HEK293 (cell line): ENCODE measurements at regions not wholly inside any gene's neighbourhood (a gene's known extent, or its start where the extent isn't known, plus 50 kb on each side); places are given as distances from the start of the nearest gene placed in this dataset.

Experiments used
- CTCF ChIA-PET: fragments of 350-600 bp; formaldehyde crosslinking; extraction: SDS; loops from one replicate; lab custom pipeline; 2021; ENCODE audit warnings: antibody characterized with exemption; lab: Yijun Ruan, JAX
- POLR2A ChIA-PET: fragments of 300-600 bp; formaldehyde crosslinking; extraction: SDS; loops from one replicate; lab custom pipeline; 2020; ENCODE audit warnings: antibody characterized with exemption, inconsistent platforms; lab: Yijun Ruan, JAX
- H3K27ac ChIP-seq: fragments of 200-500 bp; sonication (Bioruptor generic); 2 replicates; pipeline ENCODE4 v1.5.1; 2014; ENCODE audit warnings: low read depth, low read length, control low read depth, inconsistent platforms; ENCODE audit errors: extremely low read depth
- H3K36me3 ChIP-seq, 2 experiments: fragments of 200-500 bp in 1 of 2; sonication (Bioruptor generic) in 1 of 2; 1 replicate in 1 of 2; 2 replicates in 1 of 2; pipeline ENCODE4 v1.5.1; 2014 to 2017; ENCODE audit warnings: inconsistent platforms in 2 of 2, low read length in 2 of 2; ENCODE audit not compliant: control insufficient read depth in 2 of 2, insufficient read depth in 1 of 2
- H3K4me1 ChIP-seq: fragments of 200-500 bp; sonication (Bioruptor generic); 2 replicates; pipeline ENCODE4 v1.5.1; 2014; ENCODE audit warnings: mild to moderate bottlenecking, low read length, inconsistent platforms; ENCODE audit not compliant: control insufficient read depth, insufficient read depth
- H3K4me3 ChIP-seq: 2 replicates; pipeline ENCODE4 v1.5.1; 2011; ENCODE audit warnings: low read depth, mild to moderate bottlenecking, control low read depth, low read length, moderate library complexity
- H3K9me3 ChIP-seq: fragments of 200-500 bp; sonication (Bioruptor generic); 2 replicates; pipeline ENCODE4 v1.5.1; 2014; ENCODE audit warnings: low read depth, low read length, inconsistent platforms; ENCODE audit not compliant: control insufficient read depth, insufficient read depth
- ATF2 ChIP-seq: fragments of 450-650 bp; formaldehyde crosslinking; IDR thresholded peaks from 2 replicates; pipeline ENCODE4 v1.5.1; 2016; ENCODE audit warnings: missing biosample characterization, missing genetic modification characterization, low read depth
- HIC1 ChIP-seq: fragments of 450-650 bp; formaldehyde crosslinking; IDR thresholded peaks from 2 replicates; pipeline ENCODE4 v1.5.1; 2016; ENCODE audit warnings: missing biosample characterization, missing genetic modification characterization
- KLF17 ChIP-seq: fragments of 450-650 bp; formaldehyde crosslinking; IDR thresholded peaks from 2 replicates; pipeline ENCODE4 v1.5.1; 2016; ENCODE audit warnings: missing biosample characterization, missing genetic modification characterization
- KLF7 ChIP-seq: fragments of 450-650 bp; formaldehyde crosslinking; IDR thresholded peaks from 2 replicates; pipeline ENCODE4 v1.5.1; 2016; ENCODE audit warnings: missing biosample characterization, missing genetic modification characterization, borderline replicate concordance
- PATZ1 ChIP-seq: fragments of 450-650 bp; formaldehyde crosslinking; IDR thresholded peaks from 2 replicates; pipeline ENCODE4 v1.5.1; 2016; ENCODE audit warnings: missing biosample characterization, missing genetic modification characterization
- PRDM1 ChIP-seq: fragments of 450-650 bp; formaldehyde crosslinking; IDR thresholded peaks from 2 replicates; pipeline ENCODE4; 2016; ENCODE audit warnings: missing biosample characterization, missing genetic modification characterization
- SP7 ChIP-seq: fragments of 450-650 bp; formaldehyde crosslinking; IDR thresholded peaks from 2 replicates; pipeline ENCODE4 v1.5.1; 2016; ENCODE audit warnings: missing biosample characterization, missing genetic modification characterization
- ZBTB7A ChIP-seq: fragments of 450-650 bp; formaldehyde crosslinking; IDR thresholded peaks from 2 replicates; pipeline ENCODE4 v1.5.1; 2016; ENCODE audit warnings: low read depth, missing biosample characterization, missing genetic modification characterization
- ZBTB8A ChIP-seq: fragments of 450-650 bp; formaldehyde crosslinking; IDR thresholded peaks from 2 replicates; pipeline ENCODE4 v1.5.1; 2016; ENCODE audit warnings: missing biosample characterization, missing genetic modification characterization
- ZNF146 ChIP-seq: fragments of 450-650 bp; formaldehyde crosslinking; IDR thresholded peaks from 2 replicates; pipeline ENCODE4 v1.5.1; 2016; ENCODE audit warnings: missing biosample characterization, missing genetic modification characterization
- ZNF175 ChIP-seq: fragments of 450-650 bp; formaldehyde crosslinking; IDR thresholded peaks from 2 replicates; pipeline ENCODE4 v1.5.1; 2016; ENCODE audit warnings: missing biosample characterization, missing genetic modification characterization
- ZNF223 ChIP-seq: fragments of 450-650 bp; formaldehyde crosslinking; IDR thresholded peaks from 2 replicates; pipeline ENCODE4 v1.5.1; 2016; ENCODE audit warnings: missing biosample characterization, missing genetic modification characterization
- ZNF266 ChIP-seq: fragments of 450-650 bp; formaldehyde crosslinking; IDR thresholded peaks from 2 replicates; pipeline ENCODE4 v1.5.1; 2016; ENCODE audit warnings: missing biosample characterization, missing genetic modification characterization, low read depth
- ZNF335 ChIP-seq: fragments of 450-650 bp; formaldehyde crosslinking; conservative IDR thresholded peaks from 2 replicates; pipeline ENCODE4 v1.5.1; 2016; ENCODE audit warnings: missing biosample characterization, missing genetic modification characterization
- ZNF354C ChIP-seq: fragments of 450-650 bp; formaldehyde crosslinking; IDR thresholded peaks from 2 replicates; pipeline ENCODE4 v1.5.1; 2016; ENCODE audit warnings: missing biosample characterization, missing genetic modification characterization, low read depth, borderline replicate concordance
- ZNF473 ChIP-seq: fragments of 450-650 bp; formaldehyde crosslinking; IDR thresholded peaks from 2 replicates; pipeline ENCODE4 v1.5.1; 2017; ENCODE audit warnings: missing biosample characterization, missing genetic modification characterization
- ZNF549 ChIP-seq: fragments of 450-650 bp; IDR thresholded peaks from 2 replicates; pipeline ENCODE4 v1.5.1; 2018; ENCODE audit warnings: missing biosample characterization, missing genetic modification characterization, mild to moderate bottlenecking, inconsistent platforms, moderate library complexity
- ZNF560 ChIP-seq: fragments of 450-650 bp; formaldehyde crosslinking; IDR thresholded peaks from 2 replicates; pipeline ENCODE4 v1.5.1; 2017; ENCODE audit warnings: missing biosample characterization, missing genetic modification characterization, borderline replicate concordance
- ZNF610 ChIP-seq: fragments of 450-650 bp; formaldehyde crosslinking; IDR thresholded peaks from 2 replicates; pipeline ENCODE4 v1.5.1; 2016; ENCODE audit warnings: missing biosample characterization, missing genetic modification characterization, borderline replicate concordance
- ZNF624 ChIP-seq: fragments of 450-650 bp; formaldehyde crosslinking; IDR thresholded peaks from 2 replicates; pipeline ENCODE4 v1.5.1; 2017; ENCODE audit warnings: missing biosample characterization, missing genetic modification characterization
- ZNF629 ChIP-seq: fragments of 450-650 bp; formaldehyde crosslinking; IDR thresholded peaks from 2 replicates; pipeline ENCODE4 v1.5.1; 2017; ENCODE audit warnings: missing biosample characterization, missing genetic modification characterization
- ZNF660 ChIP-seq: fragments of 450-650 bp; IDR thresholded peaks from 2 replicates; pipeline ENCODE4 v1.5.1; 2018; ENCODE audit warnings: missing biosample characterization, mild to moderate bottlenecking, missing genetic modification characterization
- ZNF664 ChIP-seq: fragments of 450-650 bp; formaldehyde crosslinking; IDR thresholded peaks from 2 replicates; pipeline ENCODE4 v1.5.1; 2016; ENCODE audit warnings: missing biosample characterization, missing genetic modification characterization
- ZSCAN16 ChIP-seq: fragments of 450-650 bp; formaldehyde crosslinking; IDR thresholded peaks from 2 replicates; pipeline ENCODE4 v1.5.1; 2016; ENCODE audit warnings: missing biosample characterization, missing genetic modification characterization
- ZSCAN18 ChIP-seq: fragments of 450-650 bp; formaldehyde crosslinking; IDR thresholded peaks from 2 replicates; pipeline ENCODE4 v1.5.1; 2016; ENCODE audit warnings: missing biosample characterization, missing genetic modification characterization

GRCh38 chr12:24431872-24432271 is 482.4 kb upstream of the SOX5 start:
- TF ChIP-seq ZNF549 (tag by site-specific recombination): no peak
- no peak for TF ChIP-seq ZBTB7A (tag by site-specific recombination)
- no peak for TF ChIP-seq ATF2 (tag by site-specific recombination)
- TF ChIP-seq ZNF335 (tag by site-specific recombination): no peak
- TF ChIP-seq ZNF664 (tag by site-specific recombination): no peak
- TF ChIP-seq ZNF266: no peak
- no peak for TF ChIP-seq PATZ1 (tag by site-specific recombination)
- no peak for TF ChIP-seq ZNF146 (tag by site-specific recombination)
- no peak for TF ChIP-seq ZNF354C (tag by site-specific recombination)
- no peak for TF ChIP-seq ZNF223 (tag by site-specific recombination)
- no peak for TF ChIP-seq ZNF629
- TF ChIP-seq KLF17: no peak
- TF ChIP-seq HIC1 (tag by site-specific recombination): no peak
- TF ChIP-seq ZNF624 (tag by site-specific recombination): no peak
- no peak for TF ChIP-seq PRDM1 (tag by site-specific recombination)
- no peak for TF ChIP-seq ZNF473 (tag by site-specific recombination)
- TF ChIP-seq ZNF560 (tag by site-specific recombination): no peak
- TF ChIP-seq KLF7 (tag by site-specific recombination): no peak
- TF ChIP-seq ZNF610 (tag by site-specific recombination): no peak
- no peaks in the 10 kb centered on the region for H3K9me3 ChIP-seq
- ChIA-PET POLR2A (no interaction called here), CTCF (no interaction called here)
- H3K36me3 ChIP-seq: no peaks in the 10 kb centered on the region
- peaks cover 2% of the 10 kb centered on the region; the same call in 1 of the 2 replicates for H3K4me1 ChIP-seq
- H3K27ac ChIP-seq: no peak overlapping the region
- no peak overlapping the region for H3K4me3 ChIP-seq

- POLR2A ChIA-PET: no interaction called here
These were observed 478.3 kb upstream of the SOX5 start for GRCh38 chr12:24427776-24428175.

More at GRCh38 chr12:24427776-24428175, 478.3 kb upstream of the SOX5 start:
- TF ChIP-seq ZNF660 (tag by site-specific recombination) (no peak), ZNF175 (tag by site-specific recombination) (no peak), ZBTB8A (no peak), ZSCAN18 (tag by site-specific recombination) (no peak), SP7 (tag by site-specific recombination) (no peak), ZSCAN16 (tag by site-specific recombination) (no peak)
- no peak overlapping the region for H3K4me3 ChIP-seq
- CTCF ChIA-PET: no interaction called here
- H3K36me3 ChIP-seq: no peaks in the 10 kb centered on the region
- H3K27ac ChIP-seq: no peak overlapping the region
- peaks cover 9% of the 10 kb centered on the region for H3K4me1 ChIP-seq
- no peaks in the 10 kb centered on the region for H3K9me3 ChIP-seq
